ENCODE measurements at regions not wholly inside any gene's neighbourhood (a gene's known extent, or its start where the extent isn't known, plus 50 kb on each side); places are given as distances from the start of the nearest gene placed in this dataset.
A peak's percentile ranks its signal among the peaks of the same experiment; 100 is the strongest.
"Not testable (repeated sequence)": the region's sequence is repeated elsewhere in the genome, so short reads cannot be mapped to it uniquely, and the experiment has no call there.

DNA sequence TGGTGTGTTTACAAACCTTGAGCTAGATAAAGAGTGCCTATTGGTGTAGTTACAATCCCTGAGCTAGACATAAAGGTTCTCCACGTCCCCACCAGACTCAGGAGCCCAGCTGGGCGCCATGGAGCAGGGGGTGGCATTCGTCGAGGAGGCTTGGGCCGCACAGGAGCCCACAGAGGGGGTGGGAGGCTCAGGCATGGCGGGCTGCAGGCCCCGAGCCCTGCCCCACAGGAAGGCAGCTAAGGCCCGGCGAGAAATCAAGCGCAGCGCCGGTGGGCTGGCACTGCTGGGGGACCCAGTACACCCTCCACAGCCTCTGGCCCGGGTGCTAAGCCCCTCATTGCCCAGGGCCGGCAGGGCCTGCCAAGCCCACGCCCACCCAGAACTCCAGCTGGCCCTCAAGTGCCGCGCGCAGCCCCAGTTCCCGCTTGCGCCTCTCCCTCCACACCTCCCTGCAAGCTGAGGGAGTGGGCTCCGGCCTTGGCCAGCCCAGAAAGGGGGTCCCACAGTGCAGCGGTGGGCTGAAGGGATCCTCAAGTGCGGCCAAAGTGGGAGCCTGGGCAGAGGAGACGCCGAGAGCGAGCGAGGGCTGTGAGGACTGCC, 562.1 kb upstream of the LUZP2 start:
- DNase-seq (ENCODE audit: low spot score), result not testable (repeated sequence)

DNA sequence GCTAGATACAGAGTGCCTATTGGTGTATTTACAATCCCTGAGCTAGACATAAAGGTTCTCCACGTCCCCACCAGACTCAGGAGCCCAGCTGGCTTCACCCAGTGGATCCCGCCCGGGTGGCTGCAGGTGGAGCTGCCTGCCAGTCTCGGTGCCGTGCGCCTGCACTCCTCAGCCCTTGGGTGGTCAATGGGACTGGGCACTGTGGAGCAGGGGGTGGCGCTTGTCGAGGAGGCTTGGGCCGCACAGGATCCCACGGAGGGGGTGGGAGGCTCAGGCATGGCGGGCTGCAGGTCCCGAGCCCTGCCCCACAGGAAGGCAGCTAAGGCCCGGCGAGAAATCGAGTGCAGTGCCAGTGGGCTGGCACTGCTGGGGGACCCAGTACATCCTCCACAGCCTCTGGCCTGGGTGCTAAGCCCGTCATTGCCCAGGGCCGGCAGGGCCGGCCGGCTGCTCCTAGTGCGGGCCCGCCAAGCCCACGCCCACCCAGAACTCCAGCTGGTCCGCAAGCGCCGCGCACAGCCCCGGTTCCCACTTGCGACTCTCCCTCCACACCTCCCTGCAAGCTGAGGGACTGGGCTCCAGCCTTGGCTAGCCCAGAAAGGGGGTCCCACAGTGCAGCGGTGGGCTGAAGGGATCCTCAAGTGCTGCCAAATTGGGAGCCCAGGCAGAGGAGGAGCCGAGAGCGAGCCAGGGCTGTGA, 554.6 kb upstream of the LUZP2 start:
- DNase-seq (ENCODE audit: low spot score), result not testable (repeated sequence)

- no peak for DNase-seq (ENCODE audit: low spot score)
Observed at GRCh38 chr11:23944923-23945322, 551.9 kb upstream of the LUZP2 start.

DNA sequence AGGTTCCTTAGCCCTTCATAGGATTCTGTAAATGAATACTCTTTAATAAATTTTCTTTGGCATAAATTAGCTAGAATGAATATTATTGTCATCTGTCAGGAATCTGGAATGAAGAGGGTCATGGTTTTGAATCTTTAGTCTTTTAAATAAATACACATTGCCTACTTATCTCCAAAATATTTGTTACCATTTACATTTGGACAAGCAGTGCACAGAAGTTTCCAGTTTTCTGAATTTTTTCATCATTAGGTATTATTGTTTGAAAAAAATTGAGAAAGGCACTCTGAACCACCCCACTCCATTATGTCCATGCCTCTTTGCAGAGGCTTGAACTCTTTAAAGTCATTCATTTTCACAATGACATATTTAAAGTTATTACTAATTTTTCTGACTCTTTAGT, 549.0 kb upstream of the LUZP2 start:
- no peak for DNase-seq (ENCODE audit: low spot score)

DNA sequence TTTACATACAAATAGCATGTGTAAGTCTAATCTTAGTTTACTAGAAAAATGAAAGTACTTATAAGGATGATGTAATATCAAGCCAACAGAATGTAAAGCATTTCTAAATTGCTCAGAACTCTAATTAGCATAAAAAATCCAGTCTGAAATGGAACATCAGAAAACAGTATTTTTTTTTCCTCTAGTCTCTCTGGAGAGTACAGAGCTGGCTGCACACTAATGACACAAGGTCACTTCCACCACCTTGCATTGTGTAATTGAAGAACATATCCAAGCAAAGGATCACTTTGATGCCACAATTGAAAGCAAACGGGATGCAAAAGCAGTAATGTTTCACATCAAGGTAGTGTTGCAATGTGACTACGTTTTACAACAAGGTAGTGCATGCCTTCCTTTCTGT, 548.0 kb upstream of the LUZP2 start:
- DNase-seq (ENCODE audit: low spot score), result no peak

DNA sequence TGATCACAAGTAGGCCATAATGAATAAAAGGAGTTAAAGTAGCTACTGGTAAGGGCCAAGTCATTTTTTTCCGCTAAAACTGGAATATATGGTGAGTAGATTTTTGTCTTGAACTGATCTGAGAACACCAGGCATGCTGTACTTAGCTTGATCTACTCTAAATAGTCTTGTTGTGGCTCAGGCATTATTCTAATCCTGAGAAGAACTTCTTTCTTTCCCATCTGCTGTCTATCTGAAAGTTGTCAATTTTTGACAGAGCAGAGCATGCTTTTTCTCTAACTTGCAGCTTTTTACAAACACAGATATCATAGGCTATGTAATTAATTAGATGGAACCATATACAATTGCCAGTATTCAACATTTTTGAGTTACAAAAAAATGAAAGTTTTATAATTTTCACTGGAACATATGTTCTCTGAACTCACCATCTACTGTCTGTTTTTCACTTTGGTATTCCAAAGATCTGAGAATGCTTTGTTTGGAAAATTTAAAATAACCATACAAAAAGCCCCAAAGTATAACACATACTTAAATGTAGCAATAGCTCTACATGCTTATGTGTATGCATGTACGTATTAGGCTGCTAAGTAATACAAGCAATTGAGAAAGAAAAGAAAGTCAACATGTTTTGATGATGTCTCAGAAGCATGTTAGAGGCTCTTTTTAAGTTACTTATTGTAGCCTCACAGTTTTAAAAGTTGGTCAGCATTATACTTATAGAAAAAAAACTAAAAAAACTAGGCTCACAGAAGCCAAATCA, 542.7 kb upstream of the LUZP2 start:
- no peak for DNase-seq (ENCODE audit: low spot score)

GRCh38 chr11:23954730-23955129, 542.1 kb upstream of the LUZP2 start:
- DNase-seq (ENCODE audit: low spot score), result no peak

DNA sequence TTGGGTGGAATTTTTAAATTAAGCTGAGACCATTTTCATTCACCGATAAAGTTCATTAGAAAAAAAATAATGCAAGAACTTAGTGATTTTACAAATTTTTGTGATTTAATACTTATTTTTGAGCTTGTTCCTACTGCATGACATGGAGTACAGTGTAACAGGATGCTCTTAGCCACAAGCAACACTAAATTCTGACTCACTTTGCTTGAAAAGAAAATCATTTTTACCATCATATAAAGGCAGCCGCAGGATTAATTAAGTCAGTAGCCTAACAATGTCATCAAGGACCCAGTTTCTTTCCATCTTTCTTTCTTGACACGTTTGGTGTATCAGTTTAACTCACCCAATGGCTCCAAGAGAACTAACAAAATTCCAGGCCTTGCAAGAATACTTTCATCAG, 540.3 kb upstream of the LUZP2 start:
- DNase-seq (ENCODE audit: low spot score), result no peak

- no peak for DNase-seq (ENCODE audit: low spot score)
Observed at GRCh38 chr11:23957314-23957713, 539.5 kb upstream of the LUZP2 start.

- DNase-seq (ENCODE audit: low spot score), result no peak
Observed at GRCh38 chr11:23959462-23959861, 537.4 kb upstream of the LUZP2 start.

- DNase-seq (ENCODE audit: low spot score), result no peak
Observed at GRCh38 chr11:23961503-23962338, 535.1 kb upstream of the LUZP2 start.

- DNase-seq (ENCODE audit: low spot score), result no peak
Observed at GRCh38 chr11:23973244-23973643, 523.6 kb upstream of the LUZP2 start.

GRCh38 chr11:23974051-23974450, 522.8 kb upstream of the LUZP2 start:
- no peak for DNase-seq (ENCODE audit: low spot score)

DNA sequence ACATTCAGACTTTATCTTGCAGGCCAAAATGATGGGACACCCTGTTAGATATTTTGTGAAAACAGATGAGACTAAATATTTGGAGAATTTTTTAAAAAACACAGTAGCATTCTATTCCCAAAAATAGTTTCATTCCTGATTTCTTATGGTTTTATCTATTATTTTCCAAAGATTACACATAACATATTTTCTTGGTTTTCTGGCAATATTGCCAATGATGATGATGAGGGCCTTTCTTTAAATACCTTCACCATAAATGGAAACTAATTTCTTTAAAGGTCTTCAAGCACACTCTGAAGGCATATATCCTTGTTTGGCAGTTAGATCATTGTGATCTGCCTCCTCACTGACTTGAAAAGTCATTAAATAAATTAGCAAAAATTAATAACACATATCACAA, 522.3 kb upstream of the LUZP2 start:
- DNase-seq (ENCODE audit: low spot score), result no peak

- DNase-seq (ENCODE audit: low spot score), result no peak
Observed at GRCh38 chr11:23976426-23976825, 520.4 kb upstream of the LUZP2 start.

DNA sequence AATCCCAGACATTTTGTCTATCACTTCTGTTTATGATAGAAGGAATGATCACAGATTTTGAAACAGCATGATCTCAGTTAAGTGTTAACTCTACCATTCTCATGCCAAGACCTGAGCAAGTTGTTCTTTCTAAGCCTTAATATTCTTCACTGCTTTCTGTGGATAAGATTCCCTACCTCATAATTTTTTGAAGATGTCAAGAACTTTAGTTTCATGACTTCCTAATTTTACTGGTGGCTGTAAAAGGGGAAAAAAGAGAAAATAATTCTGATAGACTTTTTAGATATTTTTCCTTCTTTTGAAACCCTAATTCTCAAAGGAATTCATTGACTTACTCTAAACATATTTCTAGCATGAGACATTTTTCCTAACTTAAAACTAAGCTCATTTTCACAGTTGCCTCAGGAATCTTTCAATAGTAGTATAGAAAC, 520.0 kb upstream of the LUZP2 start:
- no peak for DNase-seq (ENCODE audit: low spot score)

GRCh38 chr11:23988381-23989006, 508.4 kb upstream of the LUZP2 start:
- no peak for DNase-seq (ENCODE audit: low spot score)

DNA sequence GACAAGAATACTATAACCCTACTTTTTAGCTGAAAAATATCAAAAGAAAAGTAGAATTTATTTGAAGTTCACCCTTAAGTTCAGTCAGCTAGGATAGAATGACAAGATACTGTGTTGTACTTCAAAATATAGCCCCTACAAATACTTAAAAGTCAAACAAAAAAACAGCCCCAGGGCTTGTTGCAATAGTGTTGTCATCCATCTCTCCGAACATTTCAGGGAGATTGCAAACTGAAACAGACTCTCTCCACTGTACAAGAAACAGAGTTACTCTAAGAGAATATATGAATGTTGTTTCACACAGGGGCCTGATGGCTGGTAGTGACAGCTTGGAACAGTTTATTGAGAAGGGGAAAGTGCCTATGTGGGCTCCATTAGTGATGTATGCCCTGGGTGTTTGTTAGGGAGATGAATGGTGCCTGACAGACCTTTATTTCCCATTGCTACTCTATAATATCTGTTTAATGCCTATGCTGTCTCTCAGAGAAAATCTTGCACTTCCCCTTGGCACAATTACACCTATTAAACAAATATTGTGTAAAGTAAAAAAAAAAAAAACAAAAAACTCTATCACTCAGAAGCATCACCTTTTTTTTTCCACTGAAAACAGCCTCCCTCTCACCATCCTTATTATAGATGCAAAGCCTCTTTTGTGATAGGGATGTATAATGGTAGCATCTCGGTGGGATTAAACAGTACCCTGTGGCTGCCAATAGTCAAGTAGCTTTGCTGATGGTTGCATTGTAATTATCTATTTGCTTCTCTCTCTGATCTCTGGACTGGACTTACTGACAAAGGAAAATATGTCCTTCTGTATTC, 506.3 kb upstream of the LUZP2 start:
- no peak for DNase-seq (ENCODE audit: low spot score)

- no peak for DNase-seq (ENCODE audit: low spot score)
Observed at GRCh38 chr11:23991165-23991539, 505.7 kb upstream of the LUZP2 start.

DNA sequence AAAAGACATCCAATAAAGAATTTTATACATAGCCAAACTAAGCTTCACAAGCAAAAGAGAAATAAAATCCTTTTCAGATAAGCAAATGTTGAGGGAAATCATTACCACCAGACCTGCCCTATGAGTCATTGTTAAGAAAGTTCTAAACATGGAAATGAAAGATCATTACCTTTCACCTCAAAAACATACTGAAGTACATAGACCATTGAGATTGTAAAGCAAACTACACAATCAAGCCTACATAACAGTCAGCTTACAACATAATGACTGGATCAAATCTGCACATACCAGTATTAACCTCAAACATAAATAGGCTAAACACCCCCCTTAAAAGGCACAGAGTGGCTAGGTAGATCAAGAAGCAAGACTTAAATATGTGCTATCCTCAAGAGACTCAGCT, 501.0 kb upstream of the LUZP2 start:
- DNase-seq (ENCODE audit: low spot score), result peak; percentile 65

GRCh38 chr11:23997356-23997755, 499.5 kb upstream of the LUZP2 start:
- DNase-seq (ENCODE audit: low spot score), result no peak
